HUES6 (cell line): ENCODE measurements at regions not wholly inside any gene's neighbourhood (a gene's known extent, or its start where the extent isn't known, plus 50 kb on each side); places are given as distances from the start of the nearest gene placed in this dataset.

ENCODE experiments used
- H3K27ac ChIP-seq: 2 replicates; pipeline ENCODE4 v1.7.0; 2013; ENCODE audit warnings: low read depth, mild to moderate bottlenecking, low read length, inconsistent platforms
- H3K27me3 ChIP-seq: 2 replicates; pipeline ENCODE4 v1.6.1; 2013; ENCODE audit warnings: low read length; ENCODE audit not compliant: control insufficient read depth, insufficient read depth
- H3K36me3 ChIP-seq: 2 replicates; pipeline ENCODE4 v1.6.1; 2013; ENCODE audit warnings: low read length; ENCODE audit not compliant: control insufficient read depth, insufficient read depth
- H3K4me1 ChIP-seq: 2 replicates; pipeline ENCODE4 v1.6.1; 2013; ENCODE audit warnings: low read length; ENCODE audit not compliant: control insufficient read depth, insufficient read depth
- H3K4me3 ChIP-seq: 2 replicates; pipeline ENCODE4 v1.5.1; 2013; ENCODE audit warnings: low read depth, low read length
- H3K9ac ChIP-seq: one replicate; pipeline ENCODE4 v1.6.1; 2013; ENCODE audit warnings: mild to moderate bottlenecking, low read length
- H3K9me3 ChIP-seq: 2 replicates; pipeline ENCODE4 v1.6.1; 2013; ENCODE audit warnings: low read depth, low read length; ENCODE audit not compliant: control insufficient read depth, insufficient read depth

DNA sequence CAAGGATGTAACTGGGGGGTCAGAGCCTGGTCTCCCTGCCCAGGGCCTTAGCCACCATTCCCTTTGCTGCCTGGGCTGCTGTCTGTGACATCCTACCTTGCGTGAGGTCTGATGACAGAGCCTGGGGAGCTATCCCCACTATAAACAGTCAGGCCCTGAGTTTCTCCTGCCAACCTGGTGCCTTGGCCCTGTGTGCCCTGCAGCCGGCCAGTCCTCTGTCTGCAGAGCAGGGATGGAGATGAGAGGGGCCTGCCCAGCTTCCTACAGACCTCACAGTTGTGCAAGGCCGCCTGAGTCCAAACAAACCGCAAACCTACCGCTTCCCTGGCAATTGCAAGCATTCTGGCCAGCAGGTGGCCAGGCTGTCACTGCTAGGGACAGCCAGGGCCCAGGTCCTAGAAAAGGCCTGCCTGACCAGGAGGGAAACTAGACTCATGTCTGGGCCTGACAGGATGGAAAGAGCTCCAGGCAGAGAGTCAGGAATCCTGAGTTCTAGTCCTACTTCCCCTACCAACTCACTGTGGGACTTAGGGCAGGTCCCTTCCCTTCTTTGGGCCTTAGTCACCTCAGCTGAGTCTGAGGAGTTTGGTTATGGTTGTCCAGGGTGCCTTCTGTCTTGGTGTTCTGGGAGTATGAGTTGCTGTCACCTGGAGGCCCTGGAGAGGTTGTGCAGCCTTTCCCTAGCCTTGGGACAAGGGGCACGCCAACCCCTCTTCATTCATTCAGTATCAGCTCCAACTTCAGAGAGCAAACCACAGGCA, 86.2 kb downstream of the VEGFA start:
- Histone ChIP-seq H3K9me3 (no peaks in the 10 kb centered on the region), H3K27ac (no peak overlapping the region), H3K36me3 (no peaks in the 10 kb centered on the region), H3K27me3 (no peaks in the 10 kb centered on the region), H3K4me1 (peaks cover 10% of the 10 kb centered on the region), H3K4me3 (no peak overlapping the region), H3K9ac (no peak overlapping the region)

DNA sequence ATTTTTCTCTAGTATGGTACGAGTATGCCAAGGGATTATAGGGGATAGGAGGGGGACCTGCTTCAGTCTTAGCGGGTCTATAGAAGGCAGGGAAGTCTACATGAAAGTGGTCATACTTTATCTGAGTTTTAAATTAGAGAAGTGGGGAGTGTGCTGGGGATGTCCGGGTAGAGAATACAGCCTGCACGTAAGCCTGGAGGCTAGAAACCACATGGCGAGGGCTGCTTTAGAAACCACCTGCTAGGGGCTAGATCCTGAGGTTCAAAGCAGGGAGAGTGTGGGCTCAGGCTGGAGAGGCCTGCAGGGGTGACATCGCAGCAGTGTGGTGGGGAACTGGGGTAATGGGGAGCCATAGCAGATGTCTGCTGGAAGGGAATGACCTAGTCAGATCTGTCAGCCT, 85.2 kb downstream of the VEGFA start:
- no peak overlapping the region for H3K4me3 ChIP-seq
- no peaks in the 10 kb centered on the region for H3K9me3 ChIP-seq
- H3K9ac ChIP-seq, result no peak overlapping the region
- H3K36me3 ChIP-seq, result no peaks in the 10 kb centered on the region
- H3K27me3 ChIP-seq, result no peaks in the 10 kb centered on the region
- H3K27ac ChIP-seq, result no peak overlapping the region
- peaks cover 18% of the 10 kb centered on the region for H3K4me1 ChIP-seq

DNA sequence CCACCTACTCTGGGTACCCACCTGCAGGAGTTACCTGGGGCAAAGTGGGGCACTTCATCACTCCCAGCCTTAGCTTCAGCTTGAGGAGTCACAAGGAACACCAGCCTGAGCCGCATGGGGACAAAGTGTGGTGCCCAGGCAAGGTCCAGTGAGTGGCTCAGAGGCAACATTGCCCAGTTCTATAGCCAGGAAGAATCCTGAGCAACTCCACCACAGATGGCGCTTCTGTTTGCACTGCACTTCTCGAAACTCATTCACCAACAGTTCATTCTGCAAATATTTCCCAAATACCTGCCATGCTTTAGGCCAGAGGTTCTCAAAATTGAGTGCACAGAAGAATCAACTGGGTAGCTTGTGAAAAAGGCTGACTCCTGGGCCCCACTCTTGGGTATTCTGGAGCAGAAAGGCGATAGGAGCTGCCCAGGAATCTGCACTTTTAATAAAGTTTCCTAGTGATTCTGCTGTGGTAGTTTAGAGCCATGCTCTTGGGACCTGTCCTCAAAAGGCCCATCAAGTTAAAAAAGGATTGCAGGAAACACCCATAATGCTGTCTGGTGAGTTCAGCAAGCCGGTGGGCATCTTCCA, 83.1 kb downstream of the VEGFA start:
- H3K9ac ChIP-seq, result no peak overlapping the region
- H3K4me1 ChIP-seq, result peaks cover 21% of the 10 kb centered on the region; the same call in 1 of the 2 replicates
- H3K36me3 ChIP-seq, result no peaks in the 10 kb centered on the region
- no peaks in the 10 kb centered on the region for H3K9me3 ChIP-seq
- H3K27me3 ChIP-seq, result no peaks in the 10 kb centered on the region
- H3K27ac ChIP-seq, result no peak overlapping the region
- no peak overlapping the region for H3K4me3 ChIP-seq

DNA sequence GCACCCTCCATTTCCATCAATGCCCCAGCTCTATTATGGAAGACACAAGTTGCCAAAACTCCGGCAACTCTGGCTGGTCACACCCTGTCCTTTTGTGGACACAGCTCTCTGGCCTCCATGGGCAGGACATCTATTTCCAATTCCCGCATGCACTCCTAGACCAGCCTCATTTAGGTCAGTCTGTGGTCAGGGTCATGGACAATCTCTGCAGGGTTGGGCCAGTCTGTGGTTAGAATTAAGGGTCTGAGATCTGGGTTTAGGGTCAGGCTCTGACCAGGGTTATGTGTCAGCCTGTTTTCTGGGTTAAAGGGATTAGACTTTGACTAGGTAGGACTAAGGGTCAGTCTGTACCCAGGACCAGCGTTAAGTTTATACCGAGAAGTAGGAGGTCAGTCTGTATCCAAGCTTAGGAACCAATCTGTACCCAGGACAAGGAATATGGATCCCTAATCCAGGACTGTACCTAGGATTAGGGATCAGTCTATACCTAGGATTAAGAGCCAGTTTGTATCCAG, 82.4 kb downstream of the VEGFA start:
- no peaks in the 10 kb centered on the region for H3K36me3 ChIP-seq
- no peaks in the 10 kb centered on the region for H3K27me3 ChIP-seq
- H3K4me3 ChIP-seq, result no peak overlapping the region
- no peak overlapping the region for H3K9ac ChIP-seq
- H3K9me3 ChIP-seq, result no peaks in the 10 kb centered on the region
- peaks cover 21% of the 10 kb centered on the region; the same call in 1 of the 2 replicates for H3K4me1 ChIP-seq
- H3K27ac ChIP-seq, result no peak overlapping the region

DNA sequence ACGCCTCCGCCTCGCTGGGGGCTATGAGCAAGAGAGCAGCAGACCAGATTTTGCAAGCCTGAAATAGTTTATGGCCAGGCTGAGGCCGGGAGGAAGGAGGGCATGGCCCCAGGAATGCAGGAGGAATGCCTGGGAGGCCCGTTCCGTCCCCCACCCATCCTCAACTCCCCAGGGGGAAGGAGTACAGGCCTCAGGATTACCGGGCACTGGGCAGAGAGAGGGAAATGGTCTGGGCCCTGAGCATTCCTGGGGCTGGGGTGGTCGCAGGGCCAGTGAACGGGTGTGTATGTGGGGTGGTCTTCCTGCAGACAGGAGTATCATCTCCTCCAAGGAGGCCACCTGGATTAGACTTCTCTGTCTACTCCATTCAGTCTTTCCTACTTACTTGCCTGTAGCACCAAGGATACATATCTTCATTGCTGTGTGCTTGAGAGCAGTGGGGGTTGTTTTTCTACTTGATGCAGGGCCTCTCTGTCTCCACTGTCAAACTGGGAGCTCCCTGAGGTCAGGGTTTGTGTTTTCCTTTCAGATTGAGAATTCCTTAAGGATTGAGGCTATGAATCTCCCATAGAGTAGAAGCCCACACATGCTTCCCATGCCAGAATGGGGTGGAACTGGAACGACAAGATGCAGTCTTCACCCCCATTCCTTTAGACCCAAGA, 81.3 kb downstream of the VEGFA start:
- Histone ChIP-seq H3K4me1 (peaks cover 21% of the 10 kb centered on the region; the same call in 1 of the 2 replicates), H3K4me3 (no peak overlapping the region), H3K27ac (no peak overlapping the region), H3K27me3 (no peaks in the 10 kb centered on the region), H3K9ac (no peak overlapping the region), H3K9me3 (no peaks in the 10 kb centered on the region), H3K36me3 (no peaks in the 10 kb centered on the region)

DNA sequence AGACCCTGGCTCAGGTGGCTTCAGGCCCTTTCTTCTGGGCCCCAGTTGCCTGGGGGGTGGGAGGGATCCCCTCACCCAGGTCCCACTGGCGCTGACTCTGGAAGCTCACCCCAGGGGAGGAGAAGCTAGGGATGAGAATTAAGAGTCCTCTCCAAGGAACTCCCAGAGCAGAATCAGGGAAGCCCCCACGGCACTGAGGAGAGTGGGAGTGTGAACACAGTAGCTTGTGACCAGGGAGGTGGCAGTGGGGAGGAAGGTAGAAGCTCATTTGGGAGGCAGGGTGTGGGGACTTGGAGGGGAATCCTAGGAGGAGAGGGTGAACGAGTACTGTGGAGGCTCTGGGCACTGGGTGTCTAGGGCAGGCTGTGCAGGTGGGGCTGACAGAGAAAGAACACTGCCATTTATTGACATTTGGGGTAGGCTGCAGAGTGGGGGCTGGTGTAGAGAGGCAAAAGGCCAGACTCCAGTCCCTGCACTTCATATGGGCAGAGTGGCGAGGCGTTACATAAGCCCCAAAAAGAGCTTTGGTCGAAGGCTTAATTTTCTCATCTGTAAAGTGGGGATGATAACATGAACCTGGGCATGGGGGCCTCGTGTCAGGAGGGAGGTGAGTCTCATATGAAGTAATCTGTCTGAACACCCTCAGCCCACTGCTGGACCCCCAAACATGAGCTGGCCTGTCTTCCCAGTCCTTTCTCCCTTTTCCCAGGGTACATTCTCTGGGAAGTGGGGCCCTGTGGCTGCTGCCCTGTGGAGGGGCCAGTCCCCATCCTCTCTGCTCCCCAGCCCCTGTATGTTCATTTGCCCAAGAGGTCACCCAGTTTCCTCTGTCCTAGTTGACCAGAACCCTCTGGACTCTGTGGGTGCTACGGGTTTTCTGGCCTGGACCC, 80.5 kb downstream of the VEGFA start:
- H3K36me3 ChIP-seq, result no peaks in the 10 kb centered on the region
- H3K27me3 ChIP-seq, result no peaks in the 10 kb centered on the region
- H3K27ac ChIP-seq, result no peak overlapping the region
- peaks cover 21% of the 10 kb centered on the region; the same call in 1 of the 2 replicates for H3K4me1 ChIP-seq
- H3K9ac ChIP-seq, result no peak overlapping the region
- no peaks in the 10 kb centered on the region for H3K9me3 ChIP-seq
- no peak overlapping the region for H3K4me3 ChIP-seq

DNA sequence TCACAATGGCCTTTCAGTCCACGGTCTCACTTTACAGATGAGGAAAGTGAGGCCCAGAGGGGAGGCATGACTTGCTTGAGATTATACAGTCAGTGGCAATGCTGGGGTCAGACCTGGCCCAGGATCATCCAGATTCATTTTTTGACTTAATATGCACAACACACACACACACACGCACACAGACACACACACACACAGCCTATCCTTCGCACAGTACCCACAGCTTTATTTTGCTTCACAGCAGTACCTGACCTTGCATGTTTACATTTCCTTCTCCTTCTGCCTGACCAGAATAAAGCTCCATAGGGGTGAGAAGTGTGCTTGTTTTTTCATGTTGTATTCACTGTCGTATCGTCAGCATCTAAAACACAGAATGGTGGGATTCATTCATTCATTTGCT, 79.8 kb downstream of the VEGFA start:
- no peak overlapping the region for H3K9ac ChIP-seq
- H3K4me3 ChIP-seq, result no peak overlapping the region
- H3K4me1 ChIP-seq, result peaks cover 21% of the 10 kb centered on the region; the same call in 1 of the 2 replicates
- no peaks in the 10 kb centered on the region for H3K27me3 ChIP-seq
- H3K36me3 ChIP-seq, result no peaks in the 10 kb centered on the region
- no peak overlapping the region for H3K27ac ChIP-seq
- H3K9me3 ChIP-seq, result no peaks in the 10 kb centered on the region

DNA sequence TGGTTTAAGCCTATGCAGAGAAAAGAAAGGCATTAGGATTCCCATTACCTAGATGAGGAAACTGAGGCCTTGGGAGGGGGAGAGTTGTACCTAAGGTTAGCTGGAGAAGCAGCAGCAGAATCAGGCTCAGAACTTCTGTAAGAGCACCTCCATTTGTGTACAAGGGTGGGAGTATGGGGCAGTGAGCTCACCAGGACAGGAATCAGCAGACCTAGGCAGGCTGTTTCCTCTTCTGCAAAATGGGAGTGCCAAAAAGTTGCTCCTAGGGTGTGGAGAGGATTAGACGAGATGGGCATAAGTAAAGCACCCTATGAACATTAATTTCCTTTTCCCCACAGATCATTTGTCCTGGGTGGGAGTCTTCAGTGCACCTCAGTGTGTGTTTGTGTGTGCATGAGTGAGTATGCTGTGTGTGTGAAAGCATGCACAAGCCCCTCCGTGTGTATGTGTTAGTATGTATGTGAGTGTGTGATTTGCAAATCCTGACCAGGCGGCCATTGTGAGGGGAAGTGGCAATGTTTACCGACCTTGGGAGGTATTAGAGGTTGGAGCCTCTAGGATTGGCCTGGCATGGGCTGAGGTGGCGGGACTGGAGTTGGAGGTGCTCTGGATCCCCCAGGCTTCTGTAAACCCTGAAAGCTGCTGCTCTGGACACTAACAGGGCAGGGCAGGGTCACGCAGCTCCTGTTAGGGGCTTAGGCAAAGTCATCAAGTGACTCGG, 78.8 kb downstream of the VEGFA start:
- no peak overlapping the region for H3K27ac ChIP-seq
- H3K36me3 ChIP-seq, result no peaks in the 10 kb centered on the region
- H3K4me3 ChIP-seq, result no peak overlapping the region
- no peak overlapping the region for H3K9ac ChIP-seq
- H3K9me3 ChIP-seq, result no peaks in the 10 kb centered on the region
- H3K27me3 ChIP-seq, result no peaks in the 10 kb centered on the region
- peaks cover 21% of the 10 kb centered on the region; the same call in 1 of the 2 replicates for H3K4me1 ChIP-seq

DNA sequence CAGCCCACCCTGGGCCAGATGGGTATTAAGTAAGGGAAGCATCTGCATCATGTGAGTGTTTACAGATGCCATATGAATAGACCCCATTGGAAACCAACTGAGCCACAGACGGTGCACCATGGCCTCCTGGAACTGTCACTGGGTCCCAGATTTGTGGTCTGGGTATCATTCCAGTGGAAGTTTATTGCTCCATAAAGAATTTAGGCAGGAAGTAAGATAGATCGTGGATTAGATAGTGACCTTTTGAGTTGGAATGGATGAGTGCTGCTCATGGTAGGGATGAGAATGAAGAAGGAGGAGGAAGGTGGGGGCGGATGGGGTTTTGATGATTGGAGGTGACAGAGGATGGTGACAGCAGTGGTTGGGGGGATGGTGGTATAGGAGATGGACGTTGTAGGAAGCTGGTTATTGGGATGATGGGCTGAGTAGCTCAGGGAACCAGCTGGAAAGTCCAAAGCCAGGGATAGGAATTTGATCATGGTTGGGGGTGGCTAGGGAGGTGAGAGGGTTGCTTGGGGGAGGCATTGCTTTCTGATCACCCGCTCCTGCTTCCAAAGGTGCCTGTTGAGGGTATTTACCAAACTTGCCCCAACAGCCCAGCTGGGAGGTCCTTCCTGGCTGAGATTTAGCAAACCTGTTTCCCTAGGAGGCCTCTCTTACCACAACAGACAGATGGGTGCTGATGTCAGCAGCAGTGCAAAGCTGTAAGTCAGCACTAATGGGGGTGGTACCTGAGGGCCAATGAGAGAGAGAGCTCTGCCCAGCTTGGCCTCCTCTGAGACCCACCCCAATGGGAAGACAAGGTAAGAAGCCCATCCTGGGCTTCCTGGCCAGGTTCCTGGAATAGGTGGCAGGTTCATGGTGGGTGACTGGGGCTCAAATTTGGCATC, 78.0 kb downstream of the VEGFA start:
- peaks cover 21% of the 10 kb centered on the region; the same call in 1 of the 2 replicates for H3K4me1 ChIP-seq
- H3K9me3 ChIP-seq, result no peaks in the 10 kb centered on the region
- H3K9ac ChIP-seq, result no peak overlapping the region
- no peaks in the 10 kb centered on the region for H3K27me3 ChIP-seq
- no peaks in the 10 kb centered on the region for H3K36me3 ChIP-seq
- no peak overlapping the region for H3K27ac ChIP-seq
- no peak overlapping the region for H3K4me3 ChIP-seq
